ENCODE measurements at regions not wholly inside any gene's neighbourhood (a gene's known extent, or its start where the extent isn't known, plus 50 kb on each side); places are given as distances from the start of the nearest gene placed in this dataset.

GRCh38 chr4:137347371-137347770 is 184.9 kb downstream of the PCDH18 start:
- TF ChIP-seq EZH2 (IDR thresholded peaks at IDR 0.05; ENCODE audit: borderline replicate concordance, insufficient read depth, low read depth, low read length, poor library complexity, severe bottlenecking) = no peak
- no peak for TF ChIP-seq CTCF (IDR thresholded peaks at IDR 0.05)
- ChIA-PET POLR2A (no interaction called here), CTCF (no interaction called here)
- Histone ChIP-seq H3K79me2 (ENCODE audit: control insufficient read depth, insufficient read depth, low read length) (no peaks in the 10 kb centered on the region), H3K36me3 (replicated peaks in 1 of 2; ENCODE audit: control extremely low read depth in 1 of 2, control insufficient read depth in 1 of 2, extremely low read depth in 1 of 2, insufficient read depth in 2 of 2, low read length in 1 of 2) (no peaks in the 10 kb centered on the region), H3K4me1 (ENCODE audit: control insufficient read depth in 2 of 2, insufficient read depth in 2 of 2, low read length in 2 of 2) (no peaks in the 10 kb centered on the region), H3K9ac (ENCODE audit: low read length) (no peak overlapping the region), H4K20me1 (ENCODE audit: control insufficient read depth, insufficient read depth, low read length, poor library complexity, severe bottlenecking) (no peaks in the 10 kb centered on the region), H3K27ac (ENCODE audit: low read length in 2 of 2) (no peak overlapping the region), H3K4me3 (ENCODE audit: control extremely low read depth in 1 of 5, extremely low read depth in 1 of 5, insufficient read depth in 1 of 5, low read depth in 2 of 5, low read length in 4 of 5) (no peak overlapping the region), H3K27me3 (replicated peaks in 1 of 4; ENCODE audit: control extremely low read depth in 1 of 4, control insufficient read depth in 3 of 4, insufficient read depth in 4 of 4, low read length in 3 of 4) (no peaks in the 10 kb centered on the region), H3K4me2 (replicated peaks; ENCODE audit: low read depth, low read length, poor library complexity, severe bottlenecking) (no peak overlapping the region), H3K9me3 (ENCODE audit: control extremely low read depth in 1 of 3, control insufficient read depth in 2 of 3, insufficient read depth in 1 of 3, low read length in 2 of 3) (peaks cover 0 to 7% (median 0%) of the 10 kb centered on the region in 3 donors), H2AFZ (ENCODE audit: insufficient read depth, low read depth, low read length, poor library complexity, severe bottlenecking) (no peak overlapping the region)
- no peaks in the 10 kb centered on the region for H3K9me3 Mint-ChIP-seq (ENCODE audit: insufficient read depth)
- H3K27me3 Mint-ChIP-seq = no peaks in the 10 kb centered on the region
- no peaks in the 10 kb centered on the region for H3K4me1 Mint-ChIP-seq
- intact Hi-C loops (cut with micrococcal nuclease) = no loop called here
- DNase-seq (no peak), ATAC-seq (ENCODE audit: low read depth) (no peak)
- no peak overlapping the region for H3K27ac Mint-ChIP-seq
- no CpG with 5 or more reads among the region's 2 CpGs for WGBS (ENCODE audit: insufficient coverage)
- no peak overlapping the region for H3K4me3 Mint-ChIP-seq

DNA sequence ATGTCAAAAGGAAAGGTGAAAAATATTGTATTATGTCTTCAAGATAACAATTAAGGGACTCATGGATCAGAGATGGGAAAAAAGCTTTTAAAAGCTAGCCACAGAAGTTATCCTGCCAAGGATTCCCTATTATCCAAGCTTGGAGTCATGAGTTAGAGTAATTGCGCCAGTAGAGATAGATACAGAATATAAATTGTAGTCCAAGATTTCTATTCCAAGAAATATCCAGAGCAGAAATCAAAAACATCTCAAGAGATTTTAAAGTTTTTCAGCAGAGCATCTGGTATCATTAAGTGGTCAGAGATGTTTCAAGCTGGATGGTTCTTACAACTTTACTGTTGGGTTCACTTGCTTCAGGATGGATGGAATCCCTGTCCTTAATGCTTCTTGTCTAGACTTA is 186.7 kb downstream of the PCDH18 start:
- H2AFZ ChIP-seq (ENCODE audit: insufficient read depth, low read depth, low read length, poor library complexity, severe bottlenecking) = no peak overlapping the region
- no peaks in the 10 kb centered on the region for H3K36me3 ChIP-seq (replicated peaks in 1 of 2; ENCODE audit: control extremely low read depth in 1 of 2, control insufficient read depth in 1 of 2, extremely low read depth in 1 of 2, insufficient read depth in 2 of 2, low read length in 1 of 2)
- TF ChIP-seq EZH2 (IDR thresholded peaks at IDR 0.05; ENCODE audit: borderline replicate concordance, insufficient read depth, low read depth, low read length, poor library complexity, severe bottlenecking) = no peak
- no peak for TF ChIP-seq CTCF (IDR thresholded peaks at IDR 0.05)
- Mint-ChIP-seq H3K27ac (no peak overlapping the region), H3K27me3 (no peaks in the 10 kb centered on the region), H3K4me1 (no peaks in the 10 kb centered on the region), H3K9me3 (ENCODE audit: insufficient read depth) (no peaks in the 10 kb centered on the region), H3K4me3 (no peak overlapping the region)
- H3K27ac ChIP-seq (ENCODE audit: low read length in 2 of 2) = no peak overlapping the region
- no peak overlapping the region for H3K4me3 ChIP-seq (ENCODE audit: control extremely low read depth in 1 of 5, extremely low read depth in 1 of 5, insufficient read depth in 1 of 5, low read depth in 2 of 5, low read length in 4 of 5)
- no peaks in the 10 kb centered on the region for H3K9me3 ChIP-seq (ENCODE audit: control extremely low read depth in 1 of 3, control insufficient read depth in 2 of 3, insufficient read depth in 1 of 3, low read length in 2 of 3)
- H3K79me2 ChIP-seq (ENCODE audit: control insufficient read depth, insufficient read depth, low read length) = no peaks in the 10 kb centered on the region
- ChIA-PET POLR2A (no interaction called here), CTCF (no interaction called here)
- H3K9ac ChIP-seq (ENCODE audit: low read length) = no peak overlapping the region
- DNase-seq = no peak
- no peaks in the 10 kb centered on the region for H3K27me3 ChIP-seq (replicated peaks in 1 of 4; ENCODE audit: control extremely low read depth in 1 of 4, control insufficient read depth in 3 of 4, insufficient read depth in 4 of 4, low read length in 3 of 4)
- H4K20me1 ChIP-seq (ENCODE audit: control insufficient read depth, insufficient read depth, low read length, poor library complexity, severe bottlenecking) = no peaks in the 10 kb centered on the region
- no peak overlapping the region for H3K4me2 ChIP-seq (replicated peaks; ENCODE audit: low read depth, low read length, poor library complexity, severe bottlenecking)
- WGBS (ENCODE audit: insufficient coverage) = no CpG with 5 or more reads among the region's 1 CpG
- ATAC-seq (ENCODE audit: low read depth) = no peak
- H3K4me1 ChIP-seq (ENCODE audit: control insufficient read depth in 2 of 2, insufficient read depth in 2 of 2, low read length in 2 of 2) = no peaks in the 10 kb centered on the region
- intact Hi-C loops (cut with micrococcal nuclease) = no loop called here
